HepG2 (cell line): ENCODE measurements at regions not wholly inside any gene's neighbourhood (a gene's known extent, or its start where the extent isn't known, plus 50 kb on each side); places are given as distances from the start of the nearest gene placed in this dataset.
"Not testable (repeated sequence)": the region's sequence is repeated elsewhere in the genome, so short reads cannot be mapped to it uniquely, and the experiment has no call there.

Experiments used
- ATAC-seq: fragments of 200-7000 bp; cut with Tn5 transposase; 3 replicates; pipeline ENCODE4 v1.9.1; 2020; ENCODE audit warnings: mild to moderate bottlenecking, moderate library complexity
- BruUV-seq: library from RNA; stranded (reverse); fragments of 400-500 nt; replicated peaks from 2 replicates; lab custom pipeline; 2021; lab: Mats Ljungman, UMichigan
- CTCF ChIA-PET: fragments of 300-600 bp; formaldehyde crosslinking; extraction: SDS; loops from one replicate; lab custom pipeline; 2021; ENCODE audit warnings: low total read pairs, inconsistent platforms, low intra/inter-chr PET ratio; lab: Yijun Ruan, JAX
- POLR2A ChIA-PET: fragments of 350-600 bp; sonication (Branson Sonifier 250); formaldehyde crosslinking; loops from one replicate; lab custom pipeline; 2020; ENCODE audit warnings: antibody characterized with exemption, inconsistent platforms; lab: Yijun Ruan, JAX
- DNase-seq: peaks from one replicate; pipeline ENCODE4 v3.0.0-alpha.2; 2015; ENCODE audit warnings: low spot score
- FAIRE-seq: peaks from 3 replicates; lab custom pipeline; 2011; peaks lifted over from hg19 to GRCh38; lab: Jason Lieb, UNC
- H2AFZ ChIP-seq: one replicate; pipeline ENCODE4 v1.6.1; 2011; ENCODE audit warnings: low read length, inconsistent platforms
- H3K27ac ChIP-seq: fragments of 300-600 bp; 3 replicates; pipeline ENCODE4 v1.8.0; 2011; ENCODE audit warnings: mixed run types, mild to moderate bottlenecking, mixed read lengths, low read length, inconsistent platforms; ENCODE audit not compliant: insufficient read depth; ENCODE audit errors: extremely low read length
- H3K27me3 ChIP-seq, 2 experiments: fragments of 200-600 bp in 1 of 2; 2 replicates in 1 of 2; 3 replicates in 1 of 2; pipeline versions ENCODE4 v1.6.0 to v1.8.0; 2011; ENCODE audit warnings: low read length in 2 of 2, mild to moderate bottlenecking in 2 of 2, moderate library complexity in 2 of 2, inconsistent platforms in 1 of 2; ENCODE audit not compliant: insufficient read depth in 2 of 2, control insufficient read depth in 1 of 2
- H3K36me3 ChIP-seq, 2 experiments: fragments of 200-600 bp in 1 of 2; replicated peaks in 1 of 2; 2 replicates in 1 of 2; 3 replicates in 1 of 2; pipeline versions ENCODE4 v1.5.1 to v1.8.0; 2011; ENCODE audit warnings: low read length in 2 of 2, inconsistent platforms in 1 of 2; ENCODE audit not compliant: insufficient read depth in 2 of 2, control insufficient read depth in 1 of 2
- H3K4me1 ChIP-seq: 2 replicates; pipeline ENCODE4 v1.5.1; 2012; ENCODE audit warnings: low read length, inconsistent platforms; ENCODE audit not compliant: insufficient read depth
- H3K4me2 ChIP-seq: 2 replicates; pipeline ENCODE4 v1.6.0; 2011; ENCODE audit warnings: low read depth, low read length, inconsistent platforms
- H3K4me3 ChIP-seq, 3 experiments: fragments of 200-600 bp in 1 of 3; sonication (generic), shearing (Covaris generic) in 1 of 3; replicated peaks in 1 of 3; 2 replicates each; pipeline ENCODE4 v1.5.1; 2011 to 2016; ENCODE audit warnings: low read length in 3 of 3, inconsistent platforms in 2 of 3, low read depth in 2 of 3, mild to moderate bottlenecking in 2 of 3, control low read depth in 1 of 3, mixed read lengths in 1 of 3; ENCODE audit not compliant: insufficient read depth in 1 of 3
- H3K79me2 ChIP-seq: one replicate; pipeline ENCODE4 v1.6.1; 2011; ENCODE audit warnings: low read length, inconsistent platforms; ENCODE audit not compliant: insufficient read depth
- H3K9ac ChIP-seq: 2 replicates; pipeline ENCODE4 v1.6.0; 2011; ENCODE audit warnings: mild to moderate bottlenecking, low read depth, low read length, inconsistent platforms; ENCODE audit not compliant: insufficient read depth
- H3K9me3 ChIP-seq: 2 replicates; pipeline ENCODE4 v1.5.1; 2012; ENCODE audit warnings: mild to moderate bottlenecking, low read length
- H4K20me1 ChIP-seq: 2 replicates; pipeline ENCODE4 v1.6.0; 2011; ENCODE audit warnings: inconsistent platforms, mild to moderate bottlenecking, low read length, moderate library complexity; ENCODE audit not compliant: insufficient read depth
- HDAC6 ChIP-seq: fragments of 200-600 bp; sonication (generic); IDR thresholded peaks from 2 replicates; pipeline ENCODE4 v1.7.0; 2017; ENCODE audit warnings: mild to moderate bottlenecking, antibody characterized with exemption, low read length, low read depth
- MTA1 ChIP-seq: sonication (generic); formaldehyde crosslinking; IDR thresholded peaks from 2 replicates; pipeline ENCODE4 v1.4.0; 2020; ENCODE audit warnings: missing genetic modification reagents, mild to moderate bottlenecking, borderline replicate concordance
- MXD4 ChIP-seq: IDR thresholded peaks from 2 replicates; pipeline ENCODE4 v1.6.1; 2016; ENCODE audit warnings: mild to moderate bottlenecking, missing biosample characterization, missing genetic modification reagents
- SMYD3 ChIP-seq: sonication (generic); formaldehyde crosslinking; IDR thresholded peaks from 2 replicates; pipeline ENCODE4 v1.8.1; 2023; ENCODE audit warnings: mild to moderate bottlenecking, missing genetic modification reagents
- SRF ChIP-seq: IDR thresholded peaks from 2 replicates; pipeline ENCODE4 v1.6.1; 2011; ENCODE audit warnings: mild to moderate bottlenecking, low read depth, low read length, moderate library complexity
- ZNF138 ChIP-seq: sonication (generic); formaldehyde crosslinking; IDR thresholded peaks from 2 replicates; pipeline ENCODE4 v1.5.0; 2020; ENCODE audit warnings: mild to moderate bottlenecking, low read depth, missing genetic modification reagents
- ZNF703 ChIP-seq: sonication (generic); formaldehyde crosslinking; IDR thresholded peaks from 2 replicates; pipeline ENCODE4 v1.5.1; 2020; ENCODE audit warnings: missing genetic modification reagents, mild to moderate bottlenecking, moderate library complexity, borderline replicate concordance
- ZNF841 ChIP-seq: sonication (generic); formaldehyde crosslinking; IDR thresholded peaks from 2 replicates; pipeline ENCODE4 v1.8.1; 2023; ENCODE audit warnings: missing genetic modification reagents, borderline replicate concordance
- ZNF850 ChIP-seq: sonication (generic); formaldehyde crosslinking; conservative IDR thresholded peaks from 2 replicates; pipeline ENCODE4 v1.9.0; 2021; ENCODE audit warnings: mild to moderate bottlenecking, missing genetic modification reagents
- WGBS: methylation state at CpG from one replicate; pipeline ENCODE4 v1.1.6; 2017; ENCODE audit warnings: low lambda C conversion rate; 5-methylcytosine and 5-hydroxymethylcytosine counted together
- in situ Hi-C: cut with HindIII; loops from 2 replicates; pipeline ENCODE4 v1.10.0; 2017; ENCODE audit warnings: low pct_unique_long_range_greater_than_20kb; ENCODE audit not compliant: extremely low pct_ligation_motif_present
- intact Hi-C: fragments of 100-400 bp; cut with micrococcal nuclease; formaldehyde crosslinking; loops from one replicate; pipeline ENCODE4 v1.10.0; 2022; ENCODE audit not compliant: unreplicated experiment
- TF ChIP-seq, protein P1 (sequence below): sonication (generic); formaldehyde crosslinking; IDR thresholded peaks from 2 replicates; pipeline ENCODE4 v1.4.0; 2020; ENCODE audit warnings: missing genetic modification reagents

GRCh38 chr9:73962792-73963191, 534.3 kb upstream of the RORB start (continued):
- TF ChIP-seq, protein P1, sequence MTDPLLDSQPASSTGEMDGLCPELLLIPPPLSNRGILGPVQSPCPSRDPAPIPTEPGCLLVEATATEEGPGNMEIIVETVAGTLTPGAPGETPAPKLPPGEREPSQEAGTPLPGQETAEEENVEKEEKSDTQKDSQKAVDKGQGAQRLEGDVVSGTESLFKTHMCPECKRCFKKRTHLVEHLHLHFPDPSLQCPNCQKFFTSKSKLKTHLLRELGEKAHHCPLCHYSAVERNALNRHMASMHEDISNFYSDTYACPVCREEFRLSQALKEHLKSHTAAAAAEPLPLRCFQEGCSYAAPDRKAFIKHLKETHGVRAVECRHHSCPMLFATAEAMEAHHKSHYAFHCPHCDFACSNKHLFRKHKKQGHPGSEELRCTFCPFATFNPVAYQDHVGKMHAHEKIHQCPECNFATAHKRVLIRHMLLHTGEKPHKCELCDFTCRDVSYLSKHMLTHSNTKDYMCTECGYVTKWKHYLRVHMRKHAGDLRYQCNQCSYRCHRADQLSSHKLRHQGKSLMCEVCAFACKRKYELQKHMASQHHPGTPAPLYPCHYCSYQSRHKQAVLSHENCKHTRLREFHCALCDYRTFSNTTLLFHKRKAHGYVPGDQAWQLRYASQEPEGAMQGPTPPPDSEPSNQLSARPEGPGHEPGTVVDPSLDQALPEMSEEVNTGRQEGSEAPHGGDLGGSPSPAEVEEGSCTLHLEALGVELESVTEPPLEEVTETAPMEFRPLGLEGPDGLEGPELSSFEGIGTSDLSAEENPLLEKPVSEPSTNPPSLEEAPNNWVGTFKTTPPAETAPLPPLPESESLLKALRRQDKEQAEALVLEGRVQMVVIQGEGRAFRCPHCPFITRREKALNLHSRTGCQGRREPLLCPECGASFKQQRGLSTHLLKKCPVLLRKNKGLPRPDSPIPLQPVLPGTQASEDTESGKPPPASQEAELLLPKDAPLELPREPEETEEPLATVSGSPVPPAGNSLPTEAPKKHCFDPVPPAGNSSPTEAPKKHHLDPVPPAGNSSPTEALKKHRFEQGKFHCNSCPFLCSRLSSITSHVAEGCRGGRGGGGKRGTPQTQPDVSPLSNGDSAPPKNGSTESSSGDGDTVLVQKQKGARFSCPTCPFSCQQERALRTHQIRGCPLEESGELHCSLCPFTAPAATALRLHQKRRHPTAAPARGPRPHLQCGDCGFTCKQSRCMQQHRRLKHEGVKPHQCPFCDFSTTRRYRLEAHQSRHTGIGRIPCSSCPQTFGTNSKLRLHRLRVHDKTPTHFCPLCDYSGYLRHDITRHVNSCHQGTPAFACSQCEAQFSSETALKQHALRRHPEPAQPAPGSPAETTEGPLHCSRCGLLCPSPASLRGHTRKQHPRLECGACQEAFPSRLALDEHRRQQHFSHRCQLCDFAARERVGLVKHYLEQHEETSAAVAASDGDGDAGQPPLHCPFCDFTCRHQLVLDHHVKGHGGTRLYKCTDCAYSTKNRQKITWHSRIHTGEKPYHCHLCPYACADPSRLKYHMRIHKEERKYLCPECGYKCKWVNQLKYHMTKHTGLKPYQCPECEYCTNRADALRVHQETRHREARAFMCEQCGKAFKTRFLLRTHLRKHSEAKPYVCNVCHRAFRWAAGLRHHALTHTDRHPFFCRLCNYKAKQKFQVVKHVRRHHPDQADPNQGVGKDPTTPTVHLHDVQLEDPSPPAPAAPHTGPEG (CRISPR knock-in tag) = no peak
- no peak for TF ChIP-seq ZNF850

- POLR2A ChIA-PET = no interaction called here
- FAIRE-seq = no peak
- no peak overlapping the region for H3K9ac ChIP-seq
- H3K4me2 ChIP-seq = no peak overlapping the region
- H3K36me3 ChIP-seq = no peaks in the 10 kb centered on the region
- no peak for DNase-seq
- no peak for TF ChIP-seq ZNF703 (CRISPR knock-in tag)
- TF ChIP-seq SRF = no peak
- no peak for TF ChIP-seq SMYD3
- TF ChIP-seq ZNF138 (CRISPR knock-in tag) = no peak
- TF ChIP-seq HDAC6 = no peak
- no peak for TF ChIP-seq MXD4 (CRISPR knock-in tag)
- TF ChIP-seq ZNF841 (CRISPR knock-in tag) = no peak
- TF ChIP-seq MTA1 = no peak
- TF ChIP-seq, all 625 proteins: peak for 0
- peaks cover 39% of the 10 kb centered on the region for H3K9me3 ChIP-seq
- H3K4me1 ChIP-seq = no peaks in the 10 kb centered on the region
- CTCF ChIA-PET = no interaction called here
- no peaks in the 10 kb centered on the region for H4K20me1 ChIP-seq
- H3K27ac ChIP-seq = no peak overlapping the region
- intact Hi-C loops = no loop called here
- H3K79me2 ChIP-seq = no peaks in the 10 kb centered on the region
- 33% methylated on average over 1 of the region's 1 CpG for WGBS
- no TSS peak for BruUV-seq
- H3K4me3 ChIP-seq = no peak overlapping the region
- H2AFZ ChIP-seq = no peak overlapping the region
- in situ Hi-C loops = no loop called here
- H3K27me3 ChIP-seq = no peaks in the 10 kb centered on the region
- no peak for ATAC-seq
These were observed 527.2 kb upstream of the RORB start for GRCh38 chr9:73969936-73970335.

DNA sequence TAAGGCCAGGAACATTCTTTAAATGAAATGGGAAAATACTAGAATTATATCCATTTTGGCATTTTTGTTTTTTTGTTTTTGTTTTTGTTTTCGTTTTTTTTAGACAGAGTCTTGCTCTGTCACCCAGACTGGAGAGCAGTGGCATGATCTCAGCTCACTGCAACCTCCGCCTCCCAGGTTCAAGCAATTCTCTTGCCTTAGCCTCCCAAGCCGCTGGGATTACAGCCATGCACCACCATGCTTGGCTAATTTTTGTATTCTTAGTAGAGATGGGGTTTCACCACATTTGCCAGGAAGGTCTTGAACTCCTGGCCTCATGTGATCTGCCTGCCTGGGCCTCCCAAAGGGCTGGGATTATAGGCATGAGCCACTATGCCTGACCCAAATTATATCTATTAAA, 520.7 kb upstream of the RORB start:
- BruUV-seq, in situ Hi-C loops, H3K9ac ChIP-seq, H3K27ac ChIP-seq, H3K4me1 ChIP-seq, H3K9me3 ChIP-seq, DNase-seq, intact Hi-C loops, CTCF ChIA-PET, H3K36me3 ChIP-seq, H3K79me2 ChIP-seq, POLR2A ChIA-PET, H4K20me1 ChIP-seq, H2AFZ ChIP-seq, H3K4me3 ChIP-seq, ATAC-seq, H3K4me2 ChIP-seq, FAIRE-seq, H3K27me3 ChIP-seq: not testable (repeated sequence)
- 36% methylated on average over 3 of the region's 3 CpGs for WGBS
